ENCODE measurements at regions not wholly inside any gene's neighbourhood (a gene's known extent, or its start where the extent isn't known, plus 50 kb on each side); places are given as distances from the start of the nearest gene placed in this dataset.

DNA sequence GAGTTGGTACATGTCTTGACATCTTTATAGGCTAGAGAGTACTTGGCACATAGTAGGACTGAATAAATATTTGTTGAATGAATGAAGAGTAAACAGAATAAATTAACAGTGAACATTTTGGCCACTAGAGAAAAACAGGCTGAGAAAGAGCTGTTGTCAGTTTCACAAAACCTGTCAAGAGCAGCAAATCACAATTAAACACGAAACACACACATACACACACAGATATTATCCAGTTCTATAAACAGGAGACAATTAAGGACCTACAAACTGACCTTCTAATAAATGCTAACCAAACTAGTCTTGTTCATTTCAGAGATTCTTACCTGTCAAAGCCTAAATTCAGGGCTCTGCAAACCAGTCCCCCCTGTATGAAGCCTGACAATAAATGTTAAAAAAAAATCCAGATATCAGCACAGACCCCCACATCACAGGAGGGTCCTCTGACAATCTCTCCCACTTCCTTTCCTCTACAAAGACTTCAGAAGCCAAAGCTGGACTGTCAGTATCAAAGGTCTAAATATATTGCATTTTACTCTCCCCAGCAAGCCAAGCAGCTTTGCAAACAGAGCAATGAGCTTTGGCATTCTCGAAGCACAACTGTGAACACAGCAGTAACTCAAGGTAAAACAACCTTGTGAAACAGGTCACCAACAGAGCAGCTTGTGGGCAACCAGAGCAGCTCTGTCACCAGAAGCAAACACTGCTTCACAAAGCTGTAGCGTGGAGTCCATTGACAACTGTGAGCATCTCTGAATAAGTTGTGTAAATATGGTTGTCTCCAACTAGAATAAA is 229.9 kb downstream of the TBXT start:
- no peak overlapping the region for H3K27ac ChIP-seq (ENCODE audit: low read length)
- no peaks in the 10 kb centered on the region for H3K79me2 ChIP-seq (replicated peaks; ENCODE audit: insufficient read depth, low read length)
- H3K9me2 ChIP-seq (ENCODE audit: insufficient read depth, low read length) = no peaks in the 10 kb centered on the region
- H3K9me3 ChIP-seq (ENCODE audit: low read length) = no peaks in the 10 kb centered on the region
- H3K4me2 ChIP-seq (ENCODE audit: low read length) = no peak overlapping the region
- no peaks in the 10 kb centered on the region for H3F3A ChIP-seq (ENCODE audit: insufficient read depth, low read length, poor library complexity, severe bottlenecking)
- H3K27me3 ChIP-seq (ENCODE audit: insufficient read depth, low read depth, low read length) = no peaks in the 10 kb centered on the region
- H3K36me3 ChIP-seq (ENCODE audit: insufficient read depth, low read length) = no peaks in the 10 kb centered on the region
- no peak overlapping the region for H3K4me3 ChIP-seq (ENCODE audit: low read length)
- TF ChIP-seq, protein P1, sequence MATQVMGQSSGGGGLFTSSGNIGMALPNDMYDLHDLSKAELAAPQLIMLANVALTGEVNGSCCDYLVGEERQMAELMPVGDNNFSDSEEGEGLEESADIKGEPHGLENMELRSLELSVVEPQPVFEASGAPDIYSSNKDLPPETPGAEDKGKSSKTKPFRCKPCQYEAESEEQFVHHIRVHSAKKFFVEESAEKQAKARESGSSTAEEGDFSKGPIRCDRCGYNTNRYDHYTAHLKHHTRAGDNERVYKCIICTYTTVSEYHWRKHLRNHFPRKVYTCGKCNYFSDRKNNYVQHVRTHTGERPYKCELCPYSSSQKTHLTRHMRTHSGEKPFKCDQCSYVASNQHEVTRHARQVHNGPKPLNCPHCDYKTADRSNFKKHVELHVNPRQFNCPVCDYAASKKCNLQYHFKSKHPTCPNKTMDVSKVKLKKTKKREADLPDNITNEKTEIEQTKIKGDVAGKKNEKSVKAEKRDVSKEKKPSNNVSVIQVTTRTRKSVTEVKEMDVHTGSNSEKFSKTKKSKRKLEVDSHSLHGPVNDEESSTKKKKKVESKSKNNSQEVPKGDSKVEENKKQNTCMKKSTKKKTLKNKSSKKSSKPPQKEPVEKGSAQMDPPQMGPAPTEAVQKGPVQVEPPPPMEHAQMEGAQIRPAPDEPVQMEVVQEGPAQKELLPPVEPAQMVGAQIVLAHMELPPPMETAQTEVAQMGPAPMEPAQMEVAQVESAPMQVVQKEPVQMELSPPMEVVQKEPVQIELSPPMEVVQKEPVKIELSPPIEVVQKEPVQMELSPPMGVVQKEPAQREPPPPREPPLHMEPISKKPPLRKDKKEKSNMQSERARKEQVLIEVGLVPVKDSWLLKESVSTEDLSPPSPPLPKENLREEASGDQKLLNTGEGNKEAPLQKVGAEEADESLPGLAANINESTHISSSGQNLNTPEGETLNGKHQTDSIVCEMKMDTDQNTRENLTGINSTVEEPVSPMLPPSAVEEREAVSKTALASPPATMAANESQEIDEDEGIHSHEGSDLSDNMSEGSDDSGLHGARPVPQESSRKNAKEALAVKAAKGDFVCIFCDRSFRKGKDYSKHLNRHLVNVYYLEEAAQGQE (IDR thresholded peaks at IDR 0.05; ENCODE audit: borderline replicate concordance) = no peak
- TF ChIP-seq RAD21 (conservative IDR thresholded peaks at IDR 0.05) (no peak), EZH2 (IDR thresholded peaks at IDR 0.05; ENCODE audit: borderline replicate concordance, insufficient read depth, low read length, poor library complexity, severe bottlenecking) (no peak), POLR2AphosphoS5 (IDR thresholded peaks at IDR 0.05) (no peak), MXI1 (conservative IDR thresholded peaks at IDR 0.05; ENCODE audit: poor library complexity, severe bottlenecking) (no peak), EP300 (conservative IDR thresholded peaks at IDR 0.05; ENCODE audit: poor library complexity, severe bottlenecking) (no peak), SMC3 (conservative IDR thresholded peaks at IDR 0.05; ENCODE audit: poor library complexity) (no peak), TAF1 (IDR thresholded peaks at IDR 0.05; ENCODE audit: low read depth) (no peak)
- TF ChIP-seq, protein P2, sequence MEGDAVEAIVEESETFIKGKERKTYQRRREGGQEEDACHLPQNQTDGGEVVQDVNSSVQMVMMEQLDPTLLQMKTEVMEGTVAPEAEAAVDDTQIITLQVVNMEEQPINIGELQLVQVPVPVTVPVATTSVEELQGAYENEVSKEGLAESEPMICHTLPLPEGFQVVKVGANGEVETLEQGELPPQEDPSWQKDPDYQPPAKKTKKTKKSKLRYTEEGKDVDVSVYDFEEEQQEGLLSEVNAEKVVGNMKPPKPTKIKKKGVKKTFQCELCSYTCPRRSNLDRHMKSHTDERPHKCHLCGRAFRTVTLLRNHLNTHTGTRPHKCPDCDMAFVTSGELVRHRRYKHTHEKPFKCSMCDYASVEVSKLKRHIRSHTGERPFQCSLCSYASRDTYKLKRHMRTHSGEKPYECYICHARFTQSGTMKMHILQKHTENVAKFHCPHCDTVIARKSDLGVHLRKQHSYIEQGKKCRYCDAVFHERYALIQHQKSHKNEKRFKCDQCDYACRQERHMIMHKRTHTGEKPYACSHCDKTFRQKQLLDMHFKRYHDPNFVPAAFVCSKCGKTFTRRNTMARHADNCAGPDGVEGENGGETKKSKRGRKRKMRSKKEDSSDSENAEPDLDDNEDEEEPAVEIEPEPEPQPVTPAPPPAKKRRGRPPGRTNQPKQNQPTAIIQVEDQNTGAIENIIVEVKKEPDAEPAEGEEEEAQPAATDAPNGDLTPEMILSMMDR (IDR thresholded peaks at IDR 0.05; ENCODE audit: poor library complexity, severe bottlenecking) = no peak
- H3K9ac ChIP-seq (ENCODE audit: low read length) = no peak overlapping the region
- no peaks in the 10 kb centered on the region for H4K20me1 ChIP-seq (ENCODE audit: insufficient read depth)
- H2AFZ ChIP-seq (ENCODE audit: low read depth, low read length) = no peak overlapping the region

DNA sequence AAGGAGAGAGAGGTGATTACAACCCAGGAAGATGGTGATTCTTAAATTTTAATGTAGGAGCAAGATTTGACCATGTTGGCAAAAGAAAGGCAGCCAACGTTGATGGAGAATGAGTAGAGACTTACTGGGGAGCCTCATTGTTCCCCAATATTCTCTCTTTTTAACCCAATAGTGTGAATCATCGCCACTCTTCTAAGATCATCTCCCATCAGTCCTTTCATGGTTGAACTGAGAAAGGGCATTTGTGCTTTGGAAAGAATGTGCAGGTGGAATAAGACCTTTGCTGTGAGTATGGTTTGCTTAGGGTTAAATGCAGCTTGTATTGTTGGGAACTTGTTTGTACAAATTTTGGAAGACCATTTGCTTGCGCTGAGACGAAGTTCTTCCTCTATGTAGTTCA is 231.0 kb downstream of the TBXT start:
- no peaks in the 10 kb centered on the region for H3K27me3 ChIP-seq (ENCODE audit: insufficient read depth, low read depth, low read length)
- H3K36me3 ChIP-seq (ENCODE audit: insufficient read depth, low read length) = no peaks in the 10 kb centered on the region
- no peaks in the 10 kb centered on the region for H3K9me3 ChIP-seq (ENCODE audit: low read length)
- TF ChIP-seq, protein P1 (IDR thresholded peaks at IDR 0.05; ENCODE audit: borderline replicate concordance) = no peak
- TF ChIP-seq SMC3 (conservative IDR thresholded peaks at IDR 0.05; ENCODE audit: poor library complexity) (no peak), RAD21 (conservative IDR thresholded peaks at IDR 0.05) (no peak), MXI1 (conservative IDR thresholded peaks at IDR 0.05; ENCODE audit: poor library complexity, severe bottlenecking) (no peak), EP300 (conservative IDR thresholded peaks at IDR 0.05; ENCODE audit: poor library complexity, severe bottlenecking) (no peak), TAF1 (IDR thresholded peaks at IDR 0.05; ENCODE audit: low read depth) (no peak), POLR2AphosphoS5 (IDR thresholded peaks at IDR 0.05) (no peak), EZH2 (IDR thresholded peaks at IDR 0.05; ENCODE audit: borderline replicate concordance, insufficient read depth, low read length, poor library complexity, severe bottlenecking) (no peak)
- TF ChIP-seq, protein P2 (IDR thresholded peaks at IDR 0.05; ENCODE audit: poor library complexity, severe bottlenecking) = no peak
- H3K79me2 ChIP-seq (replicated peaks; ENCODE audit: insufficient read depth, low read length) = no peaks in the 10 kb centered on the region
- H3K27ac ChIP-seq (ENCODE audit: low read length) = no peak overlapping the region
- no peak overlapping the region for H3K9ac ChIP-seq (ENCODE audit: low read length)
- no peak overlapping the region for H3K4me2 ChIP-seq (ENCODE audit: low read length)
- no peaks in the 10 kb centered on the region for H3F3A ChIP-seq (ENCODE audit: insufficient read depth, low read length, poor library complexity, severe bottlenecking)
- no peak overlapping the region for H2AFZ ChIP-seq (ENCODE audit: low read depth, low read length)
- no peaks in the 10 kb centered on the region for H3K9me2 ChIP-seq (ENCODE audit: insufficient read depth, low read length)
- H3K4me3 ChIP-seq (ENCODE audit: low read length) = no peak overlapping the region
- no peaks in the 10 kb centered on the region for H4K20me1 ChIP-seq (ENCODE audit: insufficient read depth)

All from neural cell (in vitro differentiated cells).